Lung (tissue), 11 donors: ENCODE measurements at regions not wholly inside any gene's neighbourhood (a gene's known extent, or its start where the extent isn't known, plus 50 kb on each side); places are given as distances from the start of the nearest gene placed in this dataset.

ENCODE experiments used
- ATAC-seq: fragments of 200-7000 bp; cut with Tn5 transposase; one replicate; pipeline ENCODE4 v1.9.1; 2020; ENCODE audit warnings: moderate number of reproducible peaks; ENCODE audit not compliant: insufficient read depth, low FRiP score
- DNase-seq, 3 donors: peaks; one replicate each; pipeline ENCODE4 v3.0.0-alpha.2; 2013 to 2017
- H3K27ac ChIP-seq, 2 donors: one replicate each; pipeline ENCODE4 v1.5.1; 2013; ENCODE audit warnings: mild to moderate bottlenecking in 2 of 2, moderate library complexity in 2 of 2, control low read depth in 1 of 2, inconsistent platforms in 1 of 2, low read depth in 1 of 2, low read length in 1 of 2
- H3K27me3 ChIP-seq, 3 donors: one replicate each; pipeline ENCODE4 v1.5.1; 2013; ENCODE audit warnings: low read length in 2 of 3; ENCODE audit not compliant: control insufficient read depth in 3 of 3, insufficient read depth in 3 of 3
- H3K36me3 ChIP-seq, 4 donors: one replicate each; pipeline ENCODE4 v1.5.1; 2013; ENCODE audit warnings: low read length in 4 of 4, mild to moderate bottlenecking in 1 of 4, moderate library complexity in 1 of 4; ENCODE audit not compliant: control insufficient read depth in 4 of 4, insufficient read depth in 4 of 4
- H3K4me1 ChIP-seq, 5 donors: one replicate each; pipeline ENCODE4 v1.5.1; 2013; ENCODE audit warnings: low read length in 5 of 5, mild to moderate bottlenecking in 2 of 5, moderate library complexity in 1 of 5; ENCODE audit not compliant: control insufficient read depth in 5 of 5, insufficient read depth in 5 of 5
- H3K4me3 ChIP-seq: one replicate; pipeline ENCODE4 v1.5.1; 2013; ENCODE audit warnings: mild to moderate bottlenecking, control low read depth, moderate library complexity
- H3K9ac ChIP-seq, 2 donors: one replicate each; pipeline ENCODE4 v1.5.1; 2013; ENCODE audit warnings: low read length in 2 of 2, control low read depth in 1 of 2; ENCODE audit not compliant: insufficient read depth in 1 of 2
- H3K9me3 ChIP-seq, 4 donors: one replicate each; pipeline ENCODE4 v1.5.1; 2013; ENCODE audit warnings: low read length in 3 of 4, mild to moderate bottlenecking in 1 of 4, moderate library complexity in 1 of 4; ENCODE audit not compliant: control insufficient read depth in 4 of 4, insufficient read depth in 3 of 4
- CTCF ChIP-seq: IDR thresholded peaks from 2 replicates; pipeline ENCODE4 v1.5.1; 2012; ENCODE audit warnings: mild to moderate bottlenecking; ENCODE audit errors: control extremely low read depth, extremely low read depth
- WGBS, 2 donors: extraction: QIAGEN DNeasy Blood & Tissue Kit; methylation state at CpG; one replicate each; pipeline ENCODE4 v1.1.7; 2013; 5-methylcytosine and 5-hydroxymethylcytosine counted together
- donor health status: control.
- donor health status: control.
- donor health status: Bipolar disorder and iron deficiency.
- donor health status: healthy.
- donor health status: DM: yes; HTN: yes; CAD: no.

- no peaks in the 10 kb centered on the region for H3K36me3 ChIP-seq
- H3K9me3 ChIP-seq = peaks cover 0 to 9% (median 2%) of the 10 kb centered on the region in 4 donors
- ATAC-seq = no peak
- no peak overlapping the region for H3K27ac ChIP-seq
- H3K9ac ChIP-seq = no peak overlapping the region
- H3K27me3 ChIP-seq = no peaks in the 10 kb centered on the region
- H3K4me1 ChIP-seq = no peaks in the 10 kb centered on the region
- no peak for TF ChIP-seq CTCF
- H3K4me3 ChIP-seq = no peak overlapping the region
- DNase-seq = no peak
- 93 to 95% methylated on average over 12 to 13 of the region's 13 CpGs for whole genome bisulfite sequencing, 2 donors
These were observed 406.6 kb downstream of the CMPK2 start for GRCh38 chr2:6459138-6459537.

- WGBS, 2 donors = 50 to 56% methylated on average over 1 of the region's 1 CpG
- no peak overlapping the region for H3K4me3 ChIP-seq
- H3K9ac ChIP-seq = no peak overlapping the region
- no peaks in the 10 kb centered on the region for H3K27me3 ChIP-seq
- H3K27ac ChIP-seq = no peak overlapping the region
- DNase-seq (peak; percentile 20 to 54 (median 43)), ATAC-seq (no peak)
- no peaks in the 10 kb centered on the region for H3K36me3 ChIP-seq
- H3K4me1 ChIP-seq = no peaks in the 10 kb centered on the region
- TF ChIP-seq CTCF = no peak
- H3K9me3 ChIP-seq = peaks cover 0 to 8% (median 2%) of the 10 kb centered on the region in 4 donors
These were observed 395.2 kb downstream of the CMPK2 start for GRCh38 chr2:6470518-6470917.

- peak in 1 of 3 donors; percentile 25 for DNase-seq
- 76 to 82% methylated on average over 4 of the region's 4 CpGs for WGBS, 2 donors
These were observed 394.3 kb downstream of the CMPK2 start for GRCh38 chr2:6471419-6471818.

More at GRCh38 chr2:6471419-6471818, 394.3 kb downstream of the CMPK2 start:
- H3K27me3 ChIP-seq = no peaks in the 10 kb centered on the region
- H3K36me3 ChIP-seq = no peaks in the 10 kb centered on the region
- H3K4me3 ChIP-seq = no peak overlapping the region
- peaks cover 0 to 8% (median 2%) of the 10 kb centered on the region in 4 donors for H3K9me3 ChIP-seq
- no peak overlapping the region for H3K27ac ChIP-seq
- no peak overlapping the region for H3K9ac ChIP-seq
- TF ChIP-seq CTCF = no peak
- H3K4me1 ChIP-seq = no peaks in the 10 kb centered on the region
- ATAC-seq = no peak
